SKM-1 (cell line): ENCODE measurements at regions not wholly inside any gene's neighbourhood (a gene's known extent, or its start where the extent isn't known, plus 50 kb on each side); places are given as distances from the start of the nearest gene placed in this dataset.
A peak's percentile ranks its signal among the peaks of the same experiment; 100 is the strongest.
"Not testable (repeated sequence)": the region's sequence is repeated elsewhere in the genome, so short reads cannot be mapped to it uniquely, and the experiment has no call there.

ENCODE experiments used
- DNase-seq: peaks from one replicate; lab custom pipeline; 2025; ENCODE audit not compliant: unreplicated experiment; lab: John Stamatoyannopoulos, UW

- DNase-seq = no peak
Observed at GRCh38 chr10:36880898-36881297, 244.5 kb upstream of the ANKRD30A start.

DNA sequence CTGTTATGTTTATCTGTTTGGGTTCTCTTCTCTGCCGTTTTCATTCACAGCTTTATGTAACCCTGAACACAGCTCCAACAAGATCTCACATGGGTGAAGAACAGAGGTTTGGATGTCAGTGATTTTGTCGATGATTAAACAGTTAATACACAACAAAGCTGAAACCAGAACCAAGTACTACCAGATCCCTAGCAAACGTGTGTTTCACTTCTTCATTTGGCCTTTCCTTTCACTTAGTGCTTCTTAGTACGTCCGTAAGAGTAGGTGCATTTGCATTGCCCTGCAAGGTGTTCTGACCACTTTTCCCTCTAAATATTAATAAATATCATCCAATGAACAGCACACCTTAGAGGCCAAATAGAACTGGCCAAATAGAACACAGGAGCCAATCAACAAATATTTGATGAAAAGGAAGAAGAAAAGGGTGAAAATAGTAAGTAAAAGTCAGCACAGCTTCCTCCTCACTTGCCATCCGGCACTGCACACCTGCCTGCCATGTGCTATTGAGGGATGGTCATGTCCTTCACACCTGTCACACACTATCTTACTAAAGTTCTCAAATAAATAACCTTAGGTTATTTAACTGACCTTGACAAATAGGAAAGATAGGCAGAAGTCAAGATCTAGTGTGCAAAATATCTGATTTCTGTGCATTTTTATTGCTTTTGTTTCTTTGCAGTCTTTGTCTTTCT lies 252.6 kb upstream of the ANKRD30A start:
- DNase-seq = no peak

GRCh38 chr10:36840788-36841187 lies 284.6 kb upstream of the ANKRD30A start:
- no peak for DNase-seq

DNA sequence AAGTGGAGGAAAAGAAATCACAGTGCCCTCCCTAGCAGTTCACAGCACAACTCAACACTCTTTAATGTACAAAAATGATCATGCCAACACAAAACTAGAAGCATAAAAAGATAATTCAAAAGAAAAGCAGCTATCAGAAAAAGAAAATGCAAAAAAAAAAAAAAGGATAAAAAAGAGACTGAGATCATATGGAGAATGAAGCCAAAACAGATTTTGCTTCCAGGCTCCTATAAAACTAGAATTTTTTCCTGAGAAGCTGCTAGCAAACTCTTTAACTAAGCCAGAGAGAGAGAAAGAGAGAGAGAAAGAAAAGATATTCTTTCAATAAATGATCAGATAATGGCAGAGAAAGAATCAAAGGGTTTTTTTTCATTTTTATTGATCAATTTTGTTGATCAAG lies 288.0 kb upstream of the ANKRD30A start:
- DNase-seq = no peak

DNA sequence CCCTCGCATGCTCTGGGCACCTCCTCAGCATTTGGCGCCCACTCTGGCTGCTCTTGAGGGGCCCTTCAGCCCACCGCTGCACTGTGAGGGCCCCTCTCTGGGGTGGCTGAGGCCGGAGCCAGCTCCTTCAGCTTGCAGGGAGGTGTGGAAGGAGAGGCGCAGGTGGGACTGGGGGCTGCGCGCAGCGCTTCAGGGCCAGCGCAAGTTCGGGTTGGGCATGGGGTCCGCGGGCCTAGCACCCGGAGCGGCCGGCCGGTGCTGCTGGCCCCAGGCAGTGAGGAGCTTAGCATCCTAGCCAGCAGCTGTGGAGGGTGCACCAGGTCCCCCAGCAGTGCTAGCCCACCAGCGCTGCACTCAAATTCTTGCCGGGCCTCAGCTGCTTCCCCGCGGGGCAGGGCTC lies 305.6 kb upstream of the ANKRD30A start:
- no peak for DNase-seq

GRCh38 chr10:36817898-36818297 lies 307.5 kb upstream of the ANKRD30A start:
- no peak for DNase-seq

DNA sequence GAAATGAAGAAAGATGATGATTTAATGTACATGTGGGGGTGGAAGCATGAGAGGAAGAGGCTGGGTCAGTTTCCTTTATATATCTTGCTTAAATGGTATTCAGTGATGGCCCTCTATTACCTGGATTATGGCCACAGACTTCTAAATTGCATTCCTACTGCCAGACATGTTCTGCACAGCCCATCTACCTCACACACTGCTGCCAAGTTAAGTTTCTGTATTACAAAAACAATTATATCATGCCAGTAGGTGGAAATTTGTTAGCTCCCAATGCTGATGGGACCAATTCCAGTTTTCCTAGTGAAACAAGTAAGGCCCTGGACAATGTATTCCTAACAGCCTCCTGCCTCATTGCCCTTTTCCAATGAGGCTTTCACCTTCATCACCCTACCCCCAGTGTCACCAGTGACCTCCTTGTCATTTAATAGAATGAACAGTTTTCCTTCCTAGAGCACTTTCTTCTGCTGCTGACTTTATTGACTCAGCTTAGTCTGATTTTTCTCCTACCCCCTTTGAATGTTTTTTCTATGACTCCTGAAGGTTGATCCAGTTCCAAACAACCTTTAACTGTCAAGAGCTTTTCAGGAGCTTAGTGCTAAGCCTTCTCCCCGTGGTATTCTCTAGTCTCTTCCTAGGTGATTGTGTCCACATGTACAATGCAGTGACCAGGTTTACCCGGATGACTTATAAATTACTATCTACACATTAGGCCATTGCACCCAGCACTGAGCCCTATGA lies 316.6 kb upstream of the ANKRD30A start:
- no peak for DNase-seq

GRCh38 chr10:36803229-36803628 lies 322.2 kb upstream of the ANKRD30A start:
- no peak for DNase-seq

DNA sequence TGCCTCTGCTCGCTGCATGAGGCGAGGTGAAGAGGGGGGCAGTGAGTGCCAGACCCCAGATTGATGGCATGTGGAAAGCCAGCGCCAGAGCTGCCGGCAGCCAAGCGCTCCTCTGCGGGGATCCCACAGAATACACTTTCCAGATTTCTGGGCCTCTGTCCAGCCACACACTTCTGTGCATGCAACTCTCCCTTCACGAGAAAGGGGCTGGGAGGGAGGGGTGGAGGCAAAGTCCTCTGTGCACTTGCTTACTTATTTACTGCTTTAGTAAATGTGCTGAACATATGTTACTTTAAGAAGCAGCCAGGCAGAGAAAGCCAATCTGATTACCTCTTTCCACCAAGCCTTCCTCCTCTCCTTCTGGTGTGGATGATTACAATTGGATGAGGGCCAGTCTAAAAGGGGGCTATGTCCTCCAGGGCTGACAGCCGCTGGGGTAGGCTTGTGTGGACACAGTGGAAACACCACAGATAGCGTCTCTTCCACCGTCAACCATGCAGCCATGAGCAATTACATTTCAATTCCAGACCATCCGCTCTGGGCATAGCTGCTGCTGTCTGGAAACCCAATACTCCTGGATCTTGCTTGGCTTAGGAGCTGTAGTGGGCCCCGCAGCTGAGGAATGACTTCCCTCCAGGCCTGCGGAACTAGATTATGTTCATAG lies 322.8 kb upstream of the ANKRD30A start:
- no peak for DNase-seq

- no peak for DNase-seq
Observed at GRCh38 chr10:36801660-36802059, 323.7 kb upstream of the ANKRD30A start.

DNA sequence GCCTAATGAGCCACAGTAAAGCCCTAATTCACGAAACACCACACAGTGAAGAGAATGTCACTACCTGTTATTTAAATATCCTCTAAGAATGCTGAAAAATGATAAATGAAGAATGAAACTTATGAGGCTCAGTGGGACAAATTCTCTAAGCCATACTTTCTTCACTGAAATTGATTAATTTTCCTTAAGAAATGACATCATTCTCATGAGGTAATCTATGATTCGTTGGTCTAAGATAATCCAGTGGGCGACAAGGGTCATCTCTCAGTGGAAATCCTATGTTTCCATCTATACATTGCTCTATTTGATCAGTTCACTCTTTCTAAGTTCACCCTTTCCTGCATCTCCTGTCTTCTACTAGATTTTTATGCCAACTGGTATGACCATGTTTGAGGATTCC lies 330.4 kb upstream of the ANKRD30A start:
- no peak for DNase-seq

DNA sequence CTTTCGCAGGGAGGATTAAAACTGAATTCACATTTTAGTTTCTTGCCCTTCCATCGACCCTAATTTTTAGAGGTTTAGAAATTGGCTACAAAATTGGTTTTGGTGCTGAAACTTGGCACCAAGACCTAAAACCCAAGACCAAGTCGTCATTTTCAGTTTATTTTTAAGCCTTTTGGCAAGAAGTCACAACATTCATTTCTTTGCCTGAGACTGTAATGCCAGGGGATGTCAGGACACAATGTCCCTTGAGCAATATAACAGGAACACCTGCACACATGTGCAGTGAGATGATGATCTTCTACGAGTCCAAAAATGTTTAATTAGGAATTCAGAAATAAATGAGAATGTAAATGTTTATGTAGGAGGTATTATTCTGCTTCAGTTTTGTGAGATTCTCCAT lies 335.4 kb upstream of the ANKRD30A start:
- DNase-seq = no peak

DNA sequence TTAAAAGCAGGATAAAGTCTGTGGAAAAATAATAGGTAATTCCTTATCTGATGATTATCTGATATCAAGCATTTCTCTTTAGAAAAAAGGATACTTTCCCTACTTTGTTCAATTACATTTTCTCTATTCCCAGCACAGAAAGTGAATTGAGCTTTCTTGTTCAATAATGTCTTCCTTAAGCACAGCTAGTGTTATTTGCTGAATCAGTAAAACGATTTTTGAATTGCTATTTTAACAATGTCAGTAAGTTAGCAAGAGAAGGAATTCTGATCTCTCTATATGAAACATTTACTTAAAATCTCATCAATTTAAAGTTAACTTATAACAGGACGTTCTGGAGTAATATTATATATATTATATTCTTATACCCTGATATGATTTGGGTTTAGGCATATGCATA lies 337.2 kb upstream of the ANKRD30A start:
- DNase-seq = no peak

DNA sequence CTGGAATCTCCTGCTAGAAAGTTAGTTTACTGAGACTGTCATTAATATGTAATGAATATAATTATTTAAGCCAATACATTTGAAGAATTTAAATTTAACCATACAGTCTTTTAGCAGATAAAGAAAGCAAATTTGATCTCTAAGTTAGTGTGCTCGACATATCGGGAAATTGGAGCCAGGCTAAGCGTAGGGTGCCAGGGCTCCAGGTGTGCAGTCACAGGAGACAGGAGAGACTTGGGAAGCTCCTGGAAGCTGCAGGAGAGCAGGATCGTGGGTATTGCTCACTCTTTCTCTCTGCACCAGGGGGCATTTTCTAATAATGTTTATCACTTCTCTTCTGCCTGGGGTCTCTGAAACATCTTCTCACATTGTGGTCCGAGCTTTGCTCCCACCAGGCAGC lies 342.0 kb upstream of the ANKRD30A start:
- no peak for DNase-seq

GRCh38 chr10:36781570-36781969 lies 343.8 kb upstream of the ANKRD30A start:
- no peak for DNase-seq

DNA sequence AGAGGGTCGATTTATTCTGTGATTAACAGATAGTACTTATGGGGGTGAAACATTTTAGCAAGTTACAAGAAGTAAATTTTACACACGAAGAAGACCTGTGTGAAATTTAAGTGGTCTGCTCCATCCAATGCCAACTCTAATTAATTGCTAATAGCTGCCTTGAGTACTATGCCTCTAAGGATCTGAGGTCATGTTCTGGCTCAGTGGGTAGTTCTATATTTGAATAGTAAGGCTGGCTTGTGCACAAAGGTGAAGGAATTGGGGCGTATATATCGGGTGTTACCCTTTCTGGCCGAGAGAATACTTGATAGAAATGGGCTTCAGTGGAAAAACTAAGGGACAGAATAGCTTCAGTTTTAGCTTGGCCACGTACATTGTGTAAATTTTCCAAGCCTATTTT lies 345.2 kb upstream of the ANKRD30A start:
- no peak for DNase-seq

GRCh38 chr10:36779238-36779846 lies 346.1 kb upstream of the ANKRD30A start:
- DNase-seq = peak; percentile 1

- DNase-seq = no peak
Observed at GRCh38 chr10:36778651-36779050, 346.7 kb upstream of the ANKRD30A start.

DNA sequence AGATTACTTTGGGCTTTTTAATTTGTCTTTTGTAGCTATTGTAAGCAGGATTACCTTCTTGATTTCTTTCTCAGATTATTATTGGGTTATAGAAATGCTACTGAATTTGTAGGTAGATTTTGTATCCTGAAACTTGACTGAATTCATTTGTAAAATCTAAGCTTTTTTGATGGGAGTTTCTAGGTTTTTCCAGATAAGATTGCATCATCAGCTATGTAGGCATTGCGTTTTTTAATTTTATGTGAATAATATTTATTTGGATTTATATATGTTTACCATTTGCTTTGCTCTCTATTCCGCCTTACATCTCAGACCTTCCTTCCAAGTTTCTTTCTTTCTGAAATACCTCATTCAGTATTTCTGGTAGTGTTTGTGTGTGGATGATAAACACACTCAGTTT lies 351.7 kb upstream of the ANKRD30A start:
- no peak for DNase-seq

DNA sequence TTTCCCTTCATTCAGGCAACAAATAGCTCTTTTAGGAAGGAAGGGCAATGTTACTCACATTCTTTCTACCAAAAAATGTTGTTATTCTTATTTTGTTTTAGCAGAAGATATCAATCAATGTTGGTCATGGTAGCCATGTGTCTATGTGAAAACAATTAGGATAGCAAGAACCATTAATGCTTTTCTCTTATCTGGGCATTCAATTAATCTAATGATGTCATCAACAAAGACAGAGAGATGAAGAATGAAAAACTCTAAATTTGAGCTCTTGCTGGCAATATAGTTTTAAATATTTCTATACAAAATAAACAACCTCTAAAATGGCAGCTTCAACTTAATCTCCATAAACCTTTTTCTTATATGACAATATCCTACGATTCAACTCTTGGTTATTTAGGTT lies 353.7 kb upstream of the ANKRD30A start:
- DNase-seq = no peak

- not testable (repeated sequence) for DNase-seq
Observed at GRCh38 chr10:36769741-36770140, 355.7 kb upstream of the ANKRD30A start.

DNA sequence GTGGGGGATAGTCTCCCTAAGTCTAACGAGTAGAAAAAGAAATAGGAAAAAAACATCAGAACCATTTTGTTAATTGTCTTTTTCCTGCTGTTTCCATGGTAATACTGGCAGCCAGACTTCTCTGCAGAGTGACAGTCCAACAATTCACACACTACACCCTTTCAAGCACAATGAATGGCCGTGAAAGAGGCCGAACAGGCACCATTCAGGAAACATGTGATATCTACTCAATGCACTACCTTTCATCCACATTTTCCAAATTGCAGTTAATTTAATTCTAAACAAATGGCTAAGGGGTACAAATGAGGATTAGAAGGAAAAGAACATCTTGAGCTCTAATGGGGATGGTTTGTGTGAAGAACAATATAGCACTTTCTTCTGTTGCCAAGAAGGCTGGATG lies 358.5 kb upstream of the ANKRD30A start:
- no peak for DNase-seq
